K562 (cell line): ENCODE measurements at regions not wholly inside any gene's neighbourhood (a gene's known extent, or its start where the extent isn't known, plus 50 kb on each side); places are given as distances from the start of the nearest gene placed in this dataset.

ENCODE experiments used
- ATAC-seq: fragments of 200-7000 bp; cut with Tn5 transposase; 3 replicates; pipeline ENCODE4 v1.9.1; 2020; ENCODE audit warnings: moderate library complexity
- BruUV-seq: library from RNA; stranded (reverse); fragments of 400-500 nt; replicated peaks from 2 replicates; lab custom pipeline; 2021; lab: Mats Ljungman, UMichigan
- CTCF ChIA-PET: fragments of 300-600 bp; formaldehyde crosslinking; extraction: SDS; loops from one replicate; lab custom pipeline; 2021; ENCODE audit warnings: low intra/inter-chr PET ratio; lab: Yijun Ruan, JAX
- POLR2A ChIA-PET: fragments of 300-600, 350-650 bp; sonication (Branson Sonifier 250); formaldehyde crosslinking; extraction: SDS; loops from one replicate; lab custom pipeline; 2021; ENCODE audit warnings: antibody characterized with exemption, inconsistent platforms; lab: Yijun Ruan, JAX
- DNase-seq, 4 experiments: peaks; one replicate each; pipeline versions ENCODE4 v3.0.0 to v3.0.0-alpha.2; 2011 to 2018; ENCODE audit warnings: low spot score in 3 of 4, mixed read lengths in 3 of 4; ENCODE audit errors: extremely low read depth in 1 of 4
- FAIRE-seq: peaks from 2 replicates; lab custom pipeline; 2011; peaks lifted over from hg19 to GRCh38; lab: Jason Lieb, UNC
- H2AFZ ChIP-seq: 2 replicates; pipeline ENCODE4 v1.6.0; 2011; ENCODE audit warnings: low read depth, low read length, control low read depth, inconsistent platforms
- H3K27ac ChIP-seq: fragments of 200-600 bp; 3 replicates; pipeline ENCODE4 v1.8.0; 2011; ENCODE audit warnings: low read depth, mild to moderate bottlenecking, control low read depth, inconsistent platforms, low read length, moderate library complexity, mixed read lengths; ENCODE audit errors: extremely low read depth
- H3K27me3 ChIP-seq, 2 experiments: fragments of 300-600 bp in 1 of 2; 2 replicates in 1 of 2; 3 replicates in 1 of 2; pipeline versions ENCODE4 v1.6.0 to v1.8.0; 2011; ENCODE audit warnings: inconsistent platforms in 2 of 2, low read length in 2 of 2, mild to moderate bottlenecking in 1 of 2, mixed read lengths in 1 of 2, moderate library complexity in 1 of 2; ENCODE audit not compliant: control insufficient read depth in 2 of 2, insufficient read depth in 2 of 2
- H3K36me3 ChIP-seq: fragments of 300-600 bp; 3 replicates; pipeline ENCODE4 v1.8.0; 2011; ENCODE audit warnings: mild to moderate bottlenecking, low read length, inconsistent platforms; ENCODE audit not compliant: control insufficient read depth, insufficient read depth
- H3K4me1 ChIP-seq, 2 experiments: fragments of 200-600 bp in 1 of 2; replicated peaks in 1 of 2; 2 replicates in 1 of 2; 3 replicates in 1 of 2; pipeline versions ENCODE4 v1.5.1 to v1.8.0; 2011; ENCODE audit warnings: inconsistent platforms in 2 of 2, low read length in 2 of 2, mild to moderate bottlenecking in 1 of 2, mixed read lengths in 1 of 2, moderate library complexity in 1 of 2; ENCODE audit not compliant: control insufficient read depth in 2 of 2, insufficient read depth in 2 of 2
- H3K4me2 ChIP-seq: 2 replicates; pipeline ENCODE4 v1.6.1; 2011; ENCODE audit warnings: low read length, control low read depth, inconsistent platforms, mixed read lengths; ENCODE audit not compliant: insufficient read depth
- H3K4me3 ChIP-seq: fragments of 200-600 bp; sonication (generic), shearing (Covaris generic); 2 replicates; pipeline ENCODE4 v1.5.1; 2016; ENCODE audit warnings: control low read depth, inconsistent platforms
- H3K79me2 ChIP-seq: fragments of 200-600 bp; 3 replicates; pipeline ENCODE4 v1.8.0; 2011; ENCODE audit warnings: low read length, inconsistent platforms; ENCODE audit not compliant: control insufficient read depth, insufficient read depth
- H3K9ac ChIP-seq, 2 experiments: 2 replicates each; pipeline versions ENCODE4 v1.6.0 to v1.6.1; 2011; ENCODE audit warnings: low read depth in 2 of 2, low read length in 2 of 2, control low read depth in 1 of 2, inconsistent platforms in 1 of 2, mild to moderate bottlenecking in 1 of 2, mixed read lengths in 1 of 2; ENCODE audit not compliant: insufficient read depth in 1 of 2
- H3K9me1 ChIP-seq: one replicate; pipeline ENCODE4 v1.6.0; 2011; ENCODE audit warnings: inconsistent platforms, mild to moderate bottlenecking, low read length, moderate library complexity; ENCODE audit not compliant: control insufficient read depth, insufficient read depth
- H3K9me3 ChIP-seq: replicated peaks from 2 replicates; pipeline ENCODE4 v1.5.1; 2011; ENCODE audit warnings: low read depth, low read length, inconsistent platforms; ENCODE audit not compliant: control insufficient read depth, insufficient read depth
- H4K20me1 ChIP-seq: replicated peaks from 2 replicates; pipeline ENCODE4 v1.6.1; 2011; ENCODE audit warnings: low read length, inconsistent platforms, mixed read lengths; ENCODE audit not compliant: control insufficient read depth, insufficient read depth
- ARID4B ChIP-seq: sonication (generic); formaldehyde crosslinking; IDR thresholded peaks from 2 replicates; pipeline ENCODE4 v1.8.0; 2022; ENCODE audit warnings: mild to moderate bottlenecking, missing genetic modification reagents
- CBX1 ChIP-seq: sonication (generic); IDR thresholded peaks from 2 replicates; pipeline ENCODE4 v1.6.1; 2016; ENCODE audit warnings: antibody characterized with exemption, low read depth, mild to moderate bottlenecking
- E2F1 ChIP-seq: sonication (generic); formaldehyde crosslinking; IDR thresholded peaks from 2 replicates; pipeline ENCODE4 v1.8.1; 2023; ENCODE audit warnings: mild to moderate bottlenecking, missing genetic modification reagents, moderate library complexity
- GATAD2A ChIP-seq: fragments of 450-650 bp; IDR thresholded peaks from 2 replicates; pipeline ENCODE4 v1.6.1; 2017
- HEY1 ChIP-seq: fragments of 250-450 bp; sonication (Bioruptor Pico); IDR thresholded peaks from 2 replicates; pipeline ENCODE4 v1.5.0; 2020; ENCODE audit warnings: mild to moderate bottlenecking, moderate library complexity, borderline replicate concordance
- SIN3B ChIP-seq: fragments of 450-650 bp; IDR thresholded peaks from 2 replicates; pipeline ENCODE4 v1.6.1; 2017; ENCODE audit warnings: low read depth, mild to moderate bottlenecking, moderate library complexity
- VEZF1 ChIP-seq: fragments of 200-800 bp; sonication (Bioruptor generic); IDR thresholded peaks from 2 replicates; pipeline ENCODE4 v1.6.1; 2017; ENCODE audit warnings: missing genetic modification characterization, missing compliant biosample characterization
- ZNF384 ChIP-seq: IDR thresholded peaks from 2 replicates; pipeline ENCODE4 v1.6.1; 2012; ENCODE audit warnings: low read depth, low read length, improper control_type of control experiment
- ZNF561 ChIP-seq: fragments of 450-650 bp; formaldehyde crosslinking; conservative IDR thresholded peaks from 2 replicates; pipeline ENCODE4 v1.4.0; 2020; ENCODE audit warnings: mild to moderate bottlenecking, moderate library complexity
- ZNF717 ChIP-seq: fragments of 250-450 bp; sonication (Bioruptor Pico); IDR thresholded peaks from 2 replicates; pipeline ENCODE4 v1.5.0; 2021
- WGBS: fragments of 100-300 bp; shearing (Covaris generic); methylation state at CpG from one replicate; pipeline ENCODE4 v1.1.6; 2016; ENCODE audit warnings: low coverage, mixed read lengths; ENCODE audit not compliant: insufficient coverage; ENCODE audit errors: missing lambda C conversion rate; 5-methylcytosine and 5-hydroxymethylcytosine counted together
- in situ Hi-C: fragments of 300-500 bp; cut with MboI; formaldehyde crosslinking; loops from 4 replicates; pipeline ENCODE4 v1.15.0; 2018; ENCODE audit warnings: inconsistent platforms, mixed read lengths
- intact Hi-C: fragments of 100-400 bp; cut with micrococcal nuclease; formaldehyde crosslinking; loops from 2 replicates; pipeline ENCODE4 v1.14.2; 2022

- Histone ChIP-seq H3K27me3 (no peaks in the 10 kb centered on the region; a peak in 1 of 5 replicates), H3K9ac (no peak overlapping the region), H3K9me3 (no peaks in the 10 kb centered on the region), H3K4me3 (no peak overlapping the region), H3K4me2 (no peak overlapping the region), H3K79me2 (no peaks in the 10 kb centered on the region), H3K9me1 (no peaks in the 10 kb centered on the region), H3K36me3 (no peaks in the 10 kb centered on the region), H3K27ac (no peak overlapping the region), H3K4me1 (no peaks in the 10 kb centered on the region), H4K20me1 (no peaks in the 10 kb centered on the region), H2AFZ (no peak overlapping the region)
- no peak for TF ChIP-seq VEZF1
- intact Hi-C loops (no loop called here), in situ Hi-C loops (no loop called here)
- no TSS peak for BruUV-seq
- FAIRE-seq (no peak), DNase-seq (no peak), ATAC-seq (no peak)
- ChIA-PET CTCF (no interaction called here), POLR2A (no interaction called here)
- WGBS, result 0% methylated on average over 6 of the region's 6 CpGs
Observed at GRCh38 chr16:17607609-17608008, 136.8 kb upstream of the XYLT1 start.

- CTCF ChIA-PET, result no interaction called here
- 0% methylated on average over 4 of the region's 4 CpGs for WGBS
- H3K4me2 ChIP-seq, result no peak overlapping the region
- no peak for TF ChIP-seq ZNF384
- TF ChIP-seq SIN3B, result no peak
- TF ChIP-seq ZNF717 (CRISPR knock-in tag), result no peak
- no peak for TF ChIP-seq HEY1 (CRISPR knock-in tag)
- TF ChIP-seq E2F1 (CRISPR knock-in tag), result no peak
- TF ChIP-seq CBX1, result no peak
- TF ChIP-seq GATAD2A, result no peak
- no peak for TF ChIP-seq ZNF561
- no peak for TF ChIP-seq ARID4B (CRISPR knock-in tag)
Observed at GRCh38 chr16:17607075-17607509, 136.3 kb upstream of the XYLT1 start.

More at GRCh38 chr16:17607075-17607509, 136.3 kb upstream of the XYLT1 start:
- Histone ChIP-seq H3K9me1 (no peaks in the 10 kb centered on the region), H3K4me1 (no peaks in the 10 kb centered on the region), H3K79me2 (no peaks in the 10 kb centered on the region), H3K9ac (no peak overlapping the region), H4K20me1 (no peaks in the 10 kb centered on the region), H3K9me3 (no peaks in the 10 kb centered on the region), H3K27ac (no peak overlapping the region), H3K27me3 (peaks cover 0 to 3% of the 10 kb centered on the region in 2 experiments; a peak in 2 of 5 replicates), H3K36me3 (no peaks in the 10 kb centered on the region), H2AFZ (no peak overlapping the region), H3K4me3 (no peak overlapping the region)
- DNase-seq (no peak), ATAC-seq (no peak), FAIRE-seq (no peak)
- no TSS peak for BruUV-seq
- in situ Hi-C loops, result no loop called here
- intact Hi-C loops, result no loop called here
- POLR2A ChIA-PET, result no interaction called here
